ENCODE measurements at regions not wholly inside any gene's neighbourhood (a gene's known extent, or its start where the extent isn't known, plus 50 kb on each side); places are given as distances from the start of the nearest gene placed in this dataset.

GRCh38 chr4:79185526-79186045 lies 140.3 kb downstream of the NAA11 start:
- TF ChIP-seq POLR2AphosphoS5 (IDR thresholded peaks at IDR 0.05) = no peak
- TF ChIP-seq POLR2A (IDR thresholded peaks at IDR 0.05) = no peak
- H3K9me3 ChIP-seq = peaks cover 0 to 17% (median 0%) of the 10 kb centered on the region in 8 donors
- no peak overlapping the region for H3K4me3 ChIP-seq
- H3K4me1 ChIP-seq = no peaks in the 10 kb centered on the region
- DNase-seq = no peak
- 51 to 74% (median 73%) methylated on average over 3 of the region's 3 CpGs for WGBS, 5 donors
- intact Hi-C loops (cut with DNase I; ENCODE audit: low total_unique reads) = no loop called here
- H3K27ac ChIP-seq = no peak overlapping the region
- H3K36me3 ChIP-seq = no peaks in the 10 kb centered on the region
- H3K27me3 ChIP-seq (replicated peaks in 1 of 7) = no peaks in the 10 kb centered on the region

- Histone ChIP-seq H3K27ac (no peak overlapping the region), H3K9me3 (peaks cover 0 to 10% (median 0%) of the 10 kb centered on the region in 8 donors), H3K27me3 (replicated peaks in 1 of 7) (no peaks in the 10 kb centered on the region), H3K36me3 (no peaks in the 10 kb centered on the region), H3K4me3 (no peak overlapping the region), H3K4me1 (no peaks in the 10 kb centered on the region)
- intact Hi-C loops (cut with DNase I; ENCODE audit: low total_unique reads) = no loop called here
- no peak for DNase-seq
- TF ChIP-seq POLR2AphosphoS5 (IDR thresholded peaks at IDR 0.05) = no peak
- TF ChIP-seq POLR2A (IDR thresholded peaks at IDR 0.05) = no peak
- no peak for TF ChIP-seq CTCF (IDR thresholded peaks at IDR 0.05 in 8 of 11, conservative IDR thresholded peaks at IDR 0.05 in 3 of 11)
- 62 to 74% (median 72%) methylated on average over 4 of the region's 4 CpGs for WGBS, 5 donors
Measured at GRCh38 chr4:79184476-79184875, 141.4 kb downstream of the NAA11 start.

GRCh38 chr4:79182209-79182608 lies 143.7 kb downstream of the NAA11 start:
- WGBS, 5 donors = 55 to 72% (median 67%) methylated on average over 3 of the region's 3 CpGs
- TF ChIP-seq CTCF (IDR thresholded peaks at IDR 0.05 in 8 of 11, conservative IDR thresholded peaks at IDR 0.05 in 3 of 11) (no peak), POLR2A (IDR thresholded peaks at IDR 0.05) (no peak), POLR2AphosphoS5 (IDR thresholded peaks at IDR 0.05) (no peak)

GRCh38 chr4:79181190-79181589 lies 144.7 kb downstream of the NAA11 start:
- intact Hi-C loops (cut with DNase I; ENCODE audit: low total_unique reads) = no loop called here
- WGBS, 5 donors = 91 to 94% (median 91%) methylated on average over 7 of the region's 7 CpGs

More at GRCh38 chr4:79182209-79182608, 143.7 kb downstream of the NAA11 start:
- H3K9me3 ChIP-seq = no peaks in the 10 kb centered on the region
- no peak overlapping the region for H3K4me3 ChIP-seq
- no peaks in the 10 kb centered on the region for H3K27me3 ChIP-seq (replicated peaks in 1 of 7)
- no peak overlapping the region for H3K27ac ChIP-seq
- intact Hi-C loops (cut with DNase I; ENCODE audit: low total_unique reads) = no loop called here
- no peaks in the 10 kb centered on the region for H3K36me3 ChIP-seq
- no peak for DNase-seq
- no peaks in the 10 kb centered on the region for H3K4me1 ChIP-seq

More at GRCh38 chr4:79181190-79181589, 144.7 kb downstream of the NAA11 start:
- Histone ChIP-seq H3K4me1 (no peaks in the 10 kb centered on the region), H3K4me3 (no peak overlapping the region), H3K9me3 (no peaks in the 10 kb centered on the region), H3K36me3 (no peaks in the 10 kb centered on the region), H3K27me3 (replicated peaks in 1 of 7) (no peaks in the 10 kb centered on the region), H3K27ac (no peak overlapping the region)
- no peak for DNase-seq
- TF ChIP-seq POLR2AphosphoS5 (IDR thresholded peaks at IDR 0.05) = no peak
- no peak for TF ChIP-seq CTCF (IDR thresholded peaks at IDR 0.05 in 8 of 11, conservative IDR thresholded peaks at IDR 0.05 in 3 of 11)
- no peak for TF ChIP-seq POLR2A (IDR thresholded peaks at IDR 0.05)
